Fibroblast of lung (primary cell): ENCODE measurements at regions not wholly inside any gene's neighbourhood (a gene's known extent, or its start where the extent isn't known, plus 50 kb on each side); places are given as distances from the start of the nearest gene placed in this dataset.

Experiments used
- DNase-seq, 2 donors: peaks; one replicate each; pipeline versions ENCODE4 v3.0.0 to v3.0.0-alpha.2; 2010; ENCODE audit warnings: low read depth in 2 of 2
- H2AFZ ChIP-seq: 2 replicates; pipeline ENCODE4 v1.5.1; 2012; ENCODE audit warnings: low read length, control low read depth, inconsistent platforms
- H3K27ac ChIP-seq: 2 replicates; pipeline ENCODE4 v1.5.1; 2011; ENCODE audit warnings: low read length, control low read depth; ENCODE audit not compliant: insufficient read depth
- H3K27me3 ChIP-seq: 2 replicates; pipeline ENCODE4 v1.5.1; 2011; ENCODE audit warnings: mild to moderate bottlenecking, low read length; ENCODE audit not compliant: control insufficient read depth, insufficient read depth
- H3K36me3 ChIP-seq: 2 replicates; pipeline ENCODE4 v1.5.1; 2011; ENCODE audit warnings: low read length; ENCODE audit not compliant: control insufficient read depth, insufficient read depth
- H3K4me1 ChIP-seq: 2 replicates; pipeline ENCODE4 v1.5.1; 2011; ENCODE audit warnings: low read length; ENCODE audit not compliant: control insufficient read depth, insufficient read depth; ENCODE audit errors: extremely low read depth
- H3K4me2 ChIP-seq: 2 replicates; pipeline ENCODE4 v1.5.1; 2011; ENCODE audit warnings: low read length, control low read depth; ENCODE audit not compliant: insufficient read depth; ENCODE audit errors: extremely low read depth
- H3K4me3 ChIP-seq, 4 experiments: fragments of 200-600 bp in 1 of 4; sonication (generic) in 1 of 4; replicated peaks in 1 of 4; 2 replicates each; pipeline ENCODE4 v1.5.1; 2011 to 2016; ENCODE audit warnings: low read length in 4 of 4, low read depth in 3 of 4, mild to moderate bottlenecking in 3 of 4, control low read depth in 2 of 4, inconsistent platforms in 1 of 4, mixed read lengths in 1 of 4; ENCODE audit not compliant: insufficient read depth in 1 of 4; ENCODE audit errors: control extremely low read depth in 1 of 4
- H3K79me2 ChIP-seq: 2 replicates; pipeline ENCODE4 v1.5.1; 2012; ENCODE audit warnings: mild to moderate bottlenecking, low read length, inconsistent platforms; ENCODE audit not compliant: control insufficient read depth, insufficient read depth
- H3K9ac ChIP-seq: 2 replicates; pipeline ENCODE4 v1.5.1; 2011; ENCODE audit warnings: mild to moderate bottlenecking, low read length, control low read depth; ENCODE audit not compliant: insufficient read depth
- H3K9me3 ChIP-seq: 2 replicates; pipeline ENCODE4 v1.5.1; 2012; ENCODE audit warnings: low read depth, low read length; ENCODE audit not compliant: control insufficient read depth, insufficient read depth
- H4K20me1 ChIP-seq: 2 replicates; pipeline ENCODE4 v1.5.1; 2011; ENCODE audit warnings: low read length; ENCODE audit not compliant: control insufficient read depth, insufficient read depth; ENCODE audit errors: extremely low read depth
- EZH2 ChIP-seq: IDR thresholded peaks from 2 replicates; pipeline ENCODE4 v1.5.1; 2012; ENCODE audit warnings: low read length, control low read depth, mild to moderate bottlenecking; ENCODE audit errors: missing control alignments
- TF ChIP-seq, protein P1 (sequence below), 2 donors: IDR thresholded peaks in 1 of 2; conservative IDR thresholded peaks in 1 of 2; 1 replicate in 1 of 2; 2 replicates in 1 of 2; pipeline ENCODE4 v1.5.1; 2011 to 2012; ENCODE audit warnings: low read length in 2 of 2, control low read depth in 1 of 2, inconsistent platforms in 1 of 2, low read depth in 1 of 2, mild to moderate bottlenecking in 1 of 2

DNA sequence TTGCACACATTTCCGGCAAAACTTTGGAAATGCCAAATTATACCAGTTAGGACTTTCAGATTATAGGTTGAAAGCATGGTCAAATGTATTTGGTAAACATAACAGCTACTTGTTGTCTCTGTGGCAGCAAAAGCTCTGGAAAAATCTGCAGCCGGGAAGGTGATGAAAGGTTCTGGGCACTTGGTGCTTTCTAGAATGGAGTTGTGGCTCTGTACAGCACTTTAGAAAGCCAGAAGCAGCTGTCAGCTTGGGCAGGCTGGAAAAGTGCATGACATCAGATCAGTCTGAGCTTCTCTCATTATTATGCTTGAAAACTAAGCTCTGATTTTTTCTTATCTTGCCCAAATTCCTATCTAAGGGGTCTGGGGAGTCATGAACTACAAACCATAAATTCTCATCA is 118.6 kb upstream of the MAST4 start:
- Histone ChIP-seq H2AFZ (no peak overlapping the region), H3K4me1 (no peaks in the 10 kb centered on the region), H3K27ac (no peak overlapping the region), H3K27me3 (no peaks in the 10 kb centered on the region), H3K9me3 (no peaks in the 10 kb centered on the region), H3K36me3 (no peaks in the 10 kb centered on the region), H3K9ac (no peak overlapping the region), H3K4me3 (no peak overlapping the region), H3K4me2 (no peak overlapping the region), H4K20me1 (no peaks in the 10 kb centered on the region), H3K79me2 (no peaks in the 10 kb centered on the region)
- TF ChIP-seq, protein P1, sequence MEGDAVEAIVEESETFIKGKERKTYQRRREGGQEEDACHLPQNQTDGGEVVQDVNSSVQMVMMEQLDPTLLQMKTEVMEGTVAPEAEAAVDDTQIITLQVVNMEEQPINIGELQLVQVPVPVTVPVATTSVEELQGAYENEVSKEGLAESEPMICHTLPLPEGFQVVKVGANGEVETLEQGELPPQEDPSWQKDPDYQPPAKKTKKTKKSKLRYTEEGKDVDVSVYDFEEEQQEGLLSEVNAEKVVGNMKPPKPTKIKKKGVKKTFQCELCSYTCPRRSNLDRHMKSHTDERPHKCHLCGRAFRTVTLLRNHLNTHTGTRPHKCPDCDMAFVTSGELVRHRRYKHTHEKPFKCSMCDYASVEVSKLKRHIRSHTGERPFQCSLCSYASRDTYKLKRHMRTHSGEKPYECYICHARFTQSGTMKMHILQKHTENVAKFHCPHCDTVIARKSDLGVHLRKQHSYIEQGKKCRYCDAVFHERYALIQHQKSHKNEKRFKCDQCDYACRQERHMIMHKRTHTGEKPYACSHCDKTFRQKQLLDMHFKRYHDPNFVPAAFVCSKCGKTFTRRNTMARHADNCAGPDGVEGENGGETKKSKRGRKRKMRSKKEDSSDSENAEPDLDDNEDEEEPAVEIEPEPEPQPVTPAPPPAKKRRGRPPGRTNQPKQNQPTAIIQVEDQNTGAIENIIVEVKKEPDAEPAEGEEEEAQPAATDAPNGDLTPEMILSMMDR (conservative IDR thresholded peaks at IDR 0.05 in 1 of 2, IDR thresholded peaks at IDR 0.05 in 1 of 2; ENCODE audit: low read depth in 1 of 2, low read length in 2 of 2): no peak
- TF ChIP-seq EZH2: no peak
- no peak for DNase-seq

DNA sequence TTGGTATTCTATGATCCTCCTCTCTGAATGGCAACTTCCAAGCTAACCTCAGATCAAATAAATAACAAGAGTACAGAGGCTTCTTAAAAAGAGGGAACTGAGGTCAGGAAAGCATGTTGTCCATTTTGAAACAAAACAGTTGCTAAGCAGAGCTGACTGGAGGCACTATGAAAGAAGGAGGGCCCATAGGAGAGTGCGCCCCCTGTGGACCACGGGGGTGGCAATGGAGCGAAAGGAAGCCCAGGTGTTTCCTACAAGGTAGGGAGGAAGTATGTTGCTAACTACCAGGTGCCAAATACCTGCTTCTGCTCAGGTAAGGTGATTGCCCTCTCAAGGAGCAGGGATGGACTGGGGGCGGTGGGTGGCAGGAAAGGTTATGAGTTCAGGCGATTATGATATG is 101.8 kb upstream of the MAST4 start:
- no peak overlapping the region for H3K4me3 ChIP-seq
- no peak overlapping the region for H2AFZ ChIP-seq
- H4K20me1 ChIP-seq: no peaks in the 10 kb centered on the region
- H3K4me1 ChIP-seq: no peaks in the 10 kb centered on the region
- no peak overlapping the region for H3K9ac ChIP-seq
- DNase-seq: no peak
- no peak overlapping the region for H3K4me2 ChIP-seq
- H3K27ac ChIP-seq: no peak overlapping the region
- no peaks in the 10 kb centered on the region for H3K9me3 ChIP-seq
- TF ChIP-seq, protein P1 (conservative IDR thresholded peaks at IDR 0.05 in 1 of 2, IDR thresholded peaks at IDR 0.05 in 1 of 2; ENCODE audit: low read depth in 1 of 2, low read length in 2 of 2): no peak
- TF ChIP-seq EZH2: no peak
- no peaks in the 10 kb centered on the region for H3K27me3 ChIP-seq
- H3K79me2 ChIP-seq: no peaks in the 10 kb centered on the region
- no peaks in the 10 kb centered on the region for H3K36me3 ChIP-seq

DNA sequence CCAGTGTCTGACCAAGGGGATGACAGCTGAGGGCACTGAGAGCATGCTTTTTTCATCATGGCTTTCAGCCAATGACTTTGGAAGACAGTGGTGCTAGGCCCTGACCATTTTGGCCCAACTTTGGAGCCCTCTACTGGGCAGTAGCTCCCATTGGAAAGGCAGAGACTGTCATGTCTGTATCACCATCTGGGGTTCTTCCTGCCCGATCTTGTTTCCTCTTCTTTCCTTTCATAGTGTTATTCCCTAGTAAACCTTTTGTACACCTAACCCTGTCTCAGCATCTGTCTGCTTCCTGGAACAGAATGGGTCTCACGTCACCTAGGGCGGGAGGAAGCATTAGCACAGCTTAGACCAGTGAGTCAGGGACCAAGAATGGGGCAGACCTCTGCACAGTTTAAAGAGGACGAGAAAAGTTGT is 97.4 kb upstream of the MAST4 start:
- Histone ChIP-seq H3K9me3 (no peaks in the 10 kb centered on the region), H3K36me3 (no peaks in the 10 kb centered on the region), H3K27me3 (no peaks in the 10 kb centered on the region), H3K79me2 (no peaks in the 10 kb centered on the region), H4K20me1 (no peaks in the 10 kb centered on the region), H3K4me1 (no peaks in the 10 kb centered on the region), H3K4me2 (no peak overlapping the region), H3K4me3 (no peak overlapping the region), H3K27ac (no peak overlapping the region), H3K9ac (no peak overlapping the region), H2AFZ (no peak overlapping the region)
- TF ChIP-seq EZH2: no peak
- TF ChIP-seq, protein P1 (conservative IDR thresholded peaks at IDR 0.05 in 1 of 2, IDR thresholded peaks at IDR 0.05 in 1 of 2; ENCODE audit: low read depth in 1 of 2, low read length in 2 of 2): peak in 1 of 2 donors; percentile 12
- DNase-seq: peak; percentile 1 to 44
